Ascending aorta (tissue), 2 donors: ENCODE measurements at regions not wholly inside any gene's neighbourhood (a gene's known extent, or its start where the extent isn't known, plus 50 kb on each side); places are given as distances from the start of the nearest gene placed in this dataset.

Experiments used
- DNase-seq, 2 donors: peaks; one replicate each; pipeline ENCODE4 v3.0.0-alpha.2; 2019; ENCODE audit warnings: low spot score in 2 of 2
- H3K27ac ChIP-seq, 2 donors: fragments of 200-600 bp; sonication (generic); one replicate each; pipeline ENCODE4 v1.5.1; 2016 to 2017; ENCODE audit warnings: mild to moderate bottlenecking in 1 of 2
- H3K27me3 ChIP-seq: fragments of 200-600 bp; sonication (generic); one replicate; pipeline ENCODE4 v1.5.1; 2017
- H3K36me3 ChIP-seq, 2 donors: fragments of 200-600 bp; sonication (generic); one replicate each; pipeline ENCODE4 v1.5.1; 2016
- H3K4me1 ChIP-seq, 2 donors: fragments of 200-600 bp; sonication (generic); one replicate each; pipeline ENCODE4 v1.5.1; 2016 to 2017; ENCODE audit warnings: mild to moderate bottlenecking in 1 of 2
- H3K4me3 ChIP-seq, 2 donors: fragments of 200-600 bp; sonication (generic); one replicate each; pipeline ENCODE4 v1.5.1; 2016 to 2017; ENCODE audit warnings: mild to moderate bottlenecking in 1 of 2
- H3K9me3 ChIP-seq, 2 donors: fragments of 200-600 bp; sonication (generic); one replicate each; pipeline ENCODE4 v1.5.1; 2016
- CTCF ChIP-seq, 3 experiments: fragments of 200-600 bp in 2 of 3; fragments of 450-650 bp in 1 of 3; sonication (generic) in 2 of 3; IDR thresholded peaks; one replicate each; pipeline ENCODE4 v1.5.1; 2016 to 2019; ENCODE audit warnings: antibody characterized with exemption in 3 of 3, mild to moderate bottlenecking in 1 of 3, moderate library complexity in 1 of 3
- intact Hi-C: fragments of 100-400 bp; cut with DNase I; formaldehyde crosslinking; loops from one replicate; pipeline ENCODE4 v1.15.1; 2023

- H3K4me3 ChIP-seq: no peak overlapping the region
- DNase-seq: no peak
- no peaks in the 10 kb centered on the region for H3K4me1 ChIP-seq
- no peaks in the 10 kb centered on the region for H3K27me3 ChIP-seq
- TF ChIP-seq CTCF (IDR thresholded peaks at IDR 0.05): no peak
- H3K9me3 ChIP-seq: no peaks in the 10 kb centered on the region
- no peaks in the 10 kb centered on the region for H3K36me3 ChIP-seq
- H3K27ac ChIP-seq: no peak overlapping the region
- intact Hi-C loops: loop anchor here (5.0 kb wide), 1 partner anchor 342 kb away; no protein-coding TSS in a partner anchor
Measured at GRCh38 chr3:81300324-81300927, 461.0 kb downstream of the GBE1 start.

- no peak for TF ChIP-seq CTCF (IDR thresholded peaks at IDR 0.05)
- Histone ChIP-seq H3K27ac (no peak overlapping the region), H3K27me3 (no peaks in the 10 kb centered on the region), H3K4me3 (no peak overlapping the region), H3K4me1 (no peaks in the 10 kb centered on the region), H3K36me3 (no peaks in the 10 kb centered on the region), H3K9me3 (no peaks in the 10 kb centered on the region)
- no peak for DNase-seq
- intact Hi-C loops: no loop called here
Measured at GRCh38 chr3:81299481-81299880, 462.0 kb downstream of the GBE1 start.

- Histone ChIP-seq H3K9me3 (no peaks in the 10 kb centered on the region), H3K27me3 (no peaks in the 10 kb centered on the region), H3K36me3 (no peaks in the 10 kb centered on the region), H3K4me1 (no peaks in the 10 kb centered on the region), H3K27ac (no peak overlapping the region), H3K4me3 (no peak overlapping the region)
- no peak for DNase-seq
- TF ChIP-seq CTCF (IDR thresholded peaks at IDR 0.05): no peak
- intact Hi-C loops: no loop called here
Measured at GRCh38 chr3:81295906-81296577, 465.4 kb downstream of the GBE1 start.

DNA sequence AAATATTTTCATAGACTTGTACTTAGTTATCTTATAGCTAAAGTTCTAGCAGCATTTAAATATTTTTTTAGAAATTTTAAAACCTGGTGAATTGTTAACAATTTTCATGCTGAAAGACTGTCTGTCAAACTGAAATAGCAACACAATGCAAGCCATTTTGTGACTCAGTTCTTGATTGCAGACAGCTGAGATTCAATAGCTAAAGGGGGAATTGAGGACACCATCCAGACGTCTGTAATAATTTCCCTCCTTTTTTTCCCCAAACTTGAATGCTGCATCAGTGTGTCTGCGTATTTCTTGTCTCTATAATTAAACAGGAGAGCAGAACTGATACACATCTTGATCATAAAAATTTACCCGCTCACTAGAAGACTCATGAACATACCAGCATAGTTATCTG is 468.3 kb downstream of the GBE1 start:
- Histone ChIP-seq H3K4me3 (no peak overlapping the region), H3K9me3 (peaks cover 0 to 6% of the 10 kb centered on the region in 2 donors), H3K36me3 (no peaks in the 10 kb centered on the region), H3K27ac (no peak overlapping the region), H3K4me1 (no peaks in the 10 kb centered on the region), H3K27me3 (no peaks in the 10 kb centered on the region)
- no peak for TF ChIP-seq CTCF (IDR thresholded peaks at IDR 0.05)
- DNase-seq: no peak
- intact Hi-C loops: no loop called here

- no peaks in the 10 kb centered on the region for H3K36me3 ChIP-seq
- intact Hi-C loops: no loop called here
- peaks cover 0 to 6% of the 10 kb centered on the region in 2 donors for H3K9me3 ChIP-seq
- no peaks in the 10 kb centered on the region for H3K4me1 ChIP-seq
- H3K27me3 ChIP-seq: no peaks in the 10 kb centered on the region
- TF ChIP-seq CTCF (IDR thresholded peaks at IDR 0.05): no peak
- no peak overlapping the region for H3K27ac ChIP-seq
- no peak for DNase-seq
- no peak overlapping the region for H3K4me3 ChIP-seq
Measured at GRCh38 chr3:81291586-81291985, 469.9 kb downstream of the GBE1 start.
